ENCODE measurements at regions not wholly inside any gene's neighbourhood (a gene's known extent, or its start where the extent isn't known, plus 50 kb on each side); places are given as distances from the start of the nearest gene placed in this dataset.
"Not testable (repeated sequence)": the region's sequence is repeated elsewhere in the genome, so short reads cannot be mapped to it uniquely, and the experiment has no call there.

- not testable (repeated sequence) for DNase-seq
Measured at GRCh38 chrY:3974362-3974761, 395.5 kb downstream of the TGIF2LY start.

GRCh38 chrY:3974983-3975382, 396.1 kb downstream of the TGIF2LY start:
- DNase-seq: not testable (repeated sequence)

GRCh38 chrY:3980812-3981211, 401.9 kb downstream of the TGIF2LY start:
- DNase-seq: peak; percentile 51

- DNase-seq: not testable (repeated sequence)
Measured at GRCh38 chrY:3981817-3982216, 402.9 kb downstream of the TGIF2LY start.
